Coronary artery (tissue), 2 donors: ENCODE measurements at regions not wholly inside any gene's neighbourhood (a gene's known extent, or its start where the extent isn't known, plus 50 kb on each side); places are given as distances from the start of the nearest gene placed in this dataset.

ENCODE experiments used
- DNase-seq: peaks from one replicate; pipeline ENCODE4 v3.0.0-alpha.2; 2017; ENCODE audit warnings: low spot score
- H3K27ac ChIP-seq, 2 donors: fragments of 200-600 bp; sonication (generic); one replicate each; pipeline ENCODE4 v1.5.1; 2016 to 2019
- H3K4me3 ChIP-seq: fragments of 200-600 bp; sonication (generic); 2 replicates; pipeline ENCODE4 v1.5.1; 2016; ENCODE audit warnings: mild to moderate bottlenecking, moderate library complexity
- TF ChIP-seq, protein P1 (sequence below): fragments of 200-600 bp; sonication (generic); IDR thresholded peaks from one replicate; pipeline ENCODE4 v1.5.1; 2019; ENCODE audit warnings: antibody characterized with exemption

DNA sequence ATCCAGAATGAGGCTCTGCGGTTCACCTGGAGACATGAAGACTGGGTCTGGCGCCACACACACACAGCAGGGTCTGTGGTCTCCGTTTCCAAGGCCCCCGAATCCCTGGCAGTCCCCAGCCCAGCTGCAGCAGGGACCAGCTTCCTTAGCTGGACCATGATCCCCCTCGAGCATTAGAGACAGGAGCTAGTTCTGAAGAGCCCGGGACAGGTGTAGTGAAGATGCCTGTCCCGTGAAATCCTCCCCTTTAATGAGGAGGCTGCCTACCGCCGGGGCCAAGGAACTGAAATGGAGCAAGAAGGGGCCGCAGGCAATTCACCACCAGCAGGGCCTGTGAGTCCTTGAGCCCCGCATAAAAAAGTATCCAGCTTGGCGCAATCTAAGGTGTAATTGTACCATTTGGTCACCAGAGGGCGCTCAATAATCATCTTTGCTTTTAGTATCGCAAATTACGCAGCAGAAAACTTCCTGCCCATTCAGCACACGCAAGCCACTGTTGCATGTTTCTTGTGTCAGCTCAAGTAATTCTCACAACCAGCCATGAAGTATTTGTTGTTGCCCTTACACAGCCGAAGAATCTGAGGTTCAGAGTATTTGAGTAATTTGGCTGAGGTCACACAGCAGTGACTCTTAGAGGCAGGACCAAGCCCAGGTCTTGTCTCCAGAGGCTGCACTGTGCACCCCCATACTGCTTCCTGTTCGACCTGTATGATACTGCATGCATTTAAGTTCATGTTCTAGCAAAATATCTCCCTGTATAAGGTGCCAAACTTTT, 54.3 kb upstream of the PPP2R5C start:
- DNase-seq, result no peak
- TF ChIP-seq, protein P1, sequence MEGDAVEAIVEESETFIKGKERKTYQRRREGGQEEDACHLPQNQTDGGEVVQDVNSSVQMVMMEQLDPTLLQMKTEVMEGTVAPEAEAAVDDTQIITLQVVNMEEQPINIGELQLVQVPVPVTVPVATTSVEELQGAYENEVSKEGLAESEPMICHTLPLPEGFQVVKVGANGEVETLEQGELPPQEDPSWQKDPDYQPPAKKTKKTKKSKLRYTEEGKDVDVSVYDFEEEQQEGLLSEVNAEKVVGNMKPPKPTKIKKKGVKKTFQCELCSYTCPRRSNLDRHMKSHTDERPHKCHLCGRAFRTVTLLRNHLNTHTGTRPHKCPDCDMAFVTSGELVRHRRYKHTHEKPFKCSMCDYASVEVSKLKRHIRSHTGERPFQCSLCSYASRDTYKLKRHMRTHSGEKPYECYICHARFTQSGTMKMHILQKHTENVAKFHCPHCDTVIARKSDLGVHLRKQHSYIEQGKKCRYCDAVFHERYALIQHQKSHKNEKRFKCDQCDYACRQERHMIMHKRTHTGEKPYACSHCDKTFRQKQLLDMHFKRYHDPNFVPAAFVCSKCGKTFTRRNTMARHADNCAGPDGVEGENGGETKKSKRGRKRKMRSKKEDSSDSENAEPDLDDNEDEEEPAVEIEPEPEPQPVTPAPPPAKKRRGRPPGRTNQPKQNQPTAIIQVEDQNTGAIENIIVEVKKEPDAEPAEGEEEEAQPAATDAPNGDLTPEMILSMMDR, result peak; percentile 70
- Histone ChIP-seq H3K27ac (peak overlapping the region in 1 of 2 donors; percentile 64), H3K4me3 (peak overlapping the region; percentile 11)

DNA sequence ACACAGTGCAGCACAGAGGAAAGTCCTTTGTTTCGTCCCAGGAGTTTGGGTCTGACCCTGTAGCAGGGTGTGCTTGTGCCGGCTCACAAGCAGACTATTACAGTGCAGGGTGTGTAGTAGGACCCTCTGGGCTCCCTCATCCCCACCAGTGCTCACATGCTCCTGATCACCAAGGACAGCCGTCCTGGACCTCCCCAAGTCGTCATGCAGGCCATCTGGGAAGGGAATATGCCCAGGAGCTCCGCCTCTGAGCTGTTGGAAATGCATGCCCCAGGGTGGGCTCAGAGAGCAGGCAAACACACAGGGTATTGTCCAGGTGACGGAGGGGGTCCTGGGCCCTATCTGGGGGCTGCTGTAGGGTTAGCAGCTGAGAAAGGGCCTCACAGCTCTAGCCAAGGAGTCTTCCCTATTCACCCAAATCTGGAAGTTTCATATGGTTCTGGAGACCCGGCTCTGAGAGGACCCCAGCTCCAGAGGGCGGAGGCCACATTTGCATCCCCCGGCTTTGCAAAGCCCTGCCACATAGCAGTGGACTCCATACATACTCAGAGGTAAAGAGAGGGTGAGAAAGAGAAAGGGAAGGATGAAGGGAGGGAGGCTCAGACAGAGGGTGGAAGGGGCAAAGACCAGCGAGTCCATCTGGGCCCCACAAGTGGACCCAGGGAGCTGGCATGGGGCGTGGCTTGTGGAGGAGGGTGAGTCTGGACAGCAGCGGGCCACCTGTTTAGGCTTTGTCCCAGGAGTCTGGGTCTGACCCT, 53.5 kb upstream of the PPP2R5C start:
- Histone ChIP-seq H3K27ac (no peak overlapping the region), H3K4me3 (no peak overlapping the region)
- DNase-seq, result no peak
- TF ChIP-seq, protein P1, result no peak

DNA sequence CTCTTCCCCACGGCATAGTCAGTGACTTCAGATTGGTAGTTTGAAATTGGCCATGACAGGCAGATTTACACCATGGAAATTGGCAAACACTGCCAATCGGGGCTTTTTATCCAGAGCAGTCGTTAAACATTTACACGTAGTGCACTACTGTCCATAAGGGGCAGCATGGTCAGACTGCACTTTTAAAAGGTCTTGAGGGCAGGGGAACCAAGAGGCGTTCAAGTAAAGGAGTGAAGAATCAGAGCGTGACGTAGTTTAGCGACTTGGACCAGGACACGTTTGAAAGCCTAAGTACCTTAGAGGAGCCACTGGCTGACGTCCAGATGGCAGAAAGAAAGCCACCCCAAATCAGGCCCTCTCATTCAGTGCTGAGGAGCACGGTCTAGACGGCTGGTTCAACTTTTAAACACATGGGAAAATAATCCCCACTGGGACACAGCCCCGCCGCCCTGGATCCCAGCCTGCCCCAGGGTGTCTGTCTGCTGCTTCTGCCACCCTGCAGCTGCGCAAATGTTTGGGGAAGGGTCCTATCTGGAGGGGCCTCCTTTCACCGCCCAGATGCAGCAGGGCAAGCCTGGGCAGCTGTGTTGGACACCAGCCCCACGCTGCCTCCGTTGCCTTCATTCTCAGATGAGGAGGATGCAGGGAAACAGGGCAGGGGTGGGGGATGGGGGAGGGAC, 52.5 kb upstream of the PPP2R5C start:
- DNase-seq, result no peak
- Histone ChIP-seq H3K27ac (no peak overlapping the region), H3K4me3 (no peak overlapping the region)
- TF ChIP-seq, protein P1, result no peak

DNA sequence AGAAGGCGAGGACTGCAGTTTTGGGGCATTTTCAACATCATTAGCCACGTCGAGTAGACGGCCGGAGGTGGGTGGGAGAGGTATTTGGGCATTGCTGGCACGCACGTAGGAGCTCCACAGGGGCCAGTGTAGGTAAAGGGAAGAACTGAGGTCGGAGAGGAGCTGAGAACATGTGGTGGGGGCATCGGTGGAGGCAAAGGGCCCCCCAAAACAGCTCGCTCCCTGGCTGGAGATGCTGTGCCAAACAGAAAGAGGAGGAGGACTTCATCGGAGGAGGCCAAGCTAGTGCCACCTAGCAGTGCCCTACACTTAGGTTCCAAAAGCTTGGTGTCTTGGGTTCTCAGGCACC, 52.0 kb upstream of the PPP2R5C start:
- no peak overlapping the region for H3K27ac ChIP-seq
- H3K4me3 ChIP-seq, result no peak overlapping the region
- TF ChIP-seq, protein P1, result no peak
- DNase-seq, result no peak

DNA sequence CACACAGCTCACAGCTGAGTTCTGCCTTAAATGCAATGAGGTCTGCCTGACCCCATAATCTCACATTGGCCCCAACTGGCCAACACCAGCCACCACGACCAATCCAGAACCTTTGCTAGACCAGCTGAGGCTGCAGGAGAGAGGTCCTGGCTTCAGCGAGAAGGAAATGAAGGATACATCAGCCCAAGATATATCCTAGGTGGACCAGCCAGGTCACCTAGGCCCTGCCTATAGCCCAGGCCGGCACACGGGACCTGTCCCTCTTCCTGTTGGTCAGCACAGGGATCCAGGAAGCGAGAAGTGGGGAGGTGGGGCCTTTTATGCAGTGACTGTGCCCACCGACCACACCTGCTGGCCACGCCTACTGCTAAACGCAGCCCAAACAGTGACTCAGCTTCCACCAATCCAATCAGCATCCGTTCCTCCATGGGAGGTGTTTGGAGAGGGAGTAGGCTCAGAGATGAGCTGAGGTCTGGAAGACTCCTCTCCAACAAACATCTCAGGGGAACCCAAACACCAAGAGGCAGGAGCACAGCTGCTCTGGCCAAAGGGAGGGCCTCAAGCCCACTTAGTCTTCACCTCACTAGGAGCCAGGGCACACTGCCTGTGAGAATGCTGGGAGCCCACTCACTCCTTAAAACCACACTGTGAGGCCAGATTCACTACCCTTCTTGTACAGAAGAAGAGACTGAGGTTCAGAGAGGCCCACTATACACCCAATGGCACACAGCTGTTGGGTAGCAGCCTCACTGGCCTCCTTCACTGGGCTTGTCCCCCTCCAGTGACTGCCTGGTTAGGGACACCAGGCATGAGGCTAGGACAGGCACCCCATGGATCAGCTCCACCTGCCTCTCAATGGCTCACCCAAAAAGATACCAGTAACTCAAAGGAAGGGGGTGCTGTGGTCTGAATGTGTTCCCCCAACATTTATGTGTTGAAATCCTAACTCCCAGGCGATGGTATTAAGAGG, 51.3 kb upstream of the PPP2R5C start:
- Histone ChIP-seq H3K27ac (no peak overlapping the region), H3K4me3 (no peak overlapping the region)
- DNase-seq, result no peak
- TF ChIP-seq, protein P1, result no peak

DNA sequence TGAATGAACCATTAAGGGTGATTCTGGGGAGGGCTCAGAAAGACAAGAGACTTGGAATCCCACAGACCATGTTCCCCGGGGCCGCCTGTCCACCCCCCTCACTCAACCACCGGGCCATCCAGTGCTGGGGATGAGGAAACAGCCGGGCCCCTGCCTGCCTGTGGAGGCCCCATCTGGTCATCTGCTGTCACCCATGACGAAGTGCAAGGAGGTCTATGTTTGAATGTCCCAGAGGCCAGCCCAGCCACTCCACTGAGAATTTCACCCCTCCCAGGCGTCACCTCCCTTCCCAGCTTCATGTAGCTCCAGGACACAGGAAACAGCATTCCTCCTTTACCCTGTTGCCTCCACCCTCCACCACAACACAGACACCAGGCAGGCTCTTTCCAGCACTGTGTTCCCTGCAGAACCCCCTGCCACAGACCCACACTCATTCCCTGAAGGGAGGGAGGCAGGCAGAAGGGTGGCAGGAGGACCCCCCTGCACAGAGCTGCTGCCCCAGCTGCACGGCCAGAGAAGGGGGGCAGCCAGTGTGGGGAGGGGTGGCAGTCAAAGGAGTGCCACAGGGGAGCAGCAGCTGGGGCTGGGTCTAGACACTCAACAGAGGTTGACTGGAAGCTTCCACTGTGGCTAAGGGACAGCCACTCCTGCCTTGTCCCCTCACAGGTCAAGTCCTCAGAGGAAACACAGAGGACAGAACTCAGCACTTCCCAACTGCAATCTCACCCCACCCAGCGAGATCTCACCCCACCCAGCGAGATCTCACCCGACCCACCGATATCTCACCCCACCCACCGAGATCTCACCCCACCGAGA, 50.3 kb upstream of the PPP2R5C start:
- TF ChIP-seq, protein P1, result no peak
- Histone ChIP-seq H3K27ac (no peak overlapping the region), H3K4me3 (no peak overlapping the region)
- DNase-seq, result no peak
